ENCODE measurements at regions not wholly inside any gene's neighbourhood (a gene's known extent, or its start where the extent isn't known, plus 50 kb on each side); places are given as distances from the start of the nearest gene placed in this dataset.
"Not testable (repeated sequence)": the region's sequence is repeated elsewhere in the genome, so short reads cannot be mapped to it uniquely, and the experiment has no call there.

DNA sequence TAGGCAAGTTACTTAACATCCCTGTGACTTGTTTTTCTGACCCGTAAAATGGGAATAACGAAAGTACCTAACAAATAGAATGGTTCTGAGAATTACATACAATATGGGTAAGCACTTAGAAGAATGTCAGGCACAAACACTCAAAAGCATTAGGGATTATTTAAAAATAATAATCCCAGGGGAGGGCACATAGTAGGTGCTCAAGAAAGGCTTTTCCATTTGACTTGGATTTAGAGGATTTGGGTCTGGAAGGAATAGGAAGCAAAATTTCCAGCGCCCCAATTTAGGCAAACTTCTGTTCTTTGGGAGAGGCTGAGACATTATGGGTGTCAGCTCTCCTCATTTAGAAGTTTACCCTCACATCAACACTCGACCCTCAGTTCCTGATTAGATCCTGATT, 115.5 kb downstream of the SYF2 start:
- H2BK15ac ChIP-seq (ENCODE audit: low read depth, low read length): no peak overlapping the region
- POLR2A ChIA-PET (ENCODE audit: unreplicated experiment): no interaction called here
- no peak overlapping the region for H3K23ac ChIP-seq (ENCODE audit: low read depth, low read length)
- H2BK5ac ChIP-seq (ENCODE audit: low read depth, low read length, poor library complexity, severe bottlenecking): no peak overlapping the region
- intact Hi-C loops (cut with micrococcal nuclease): no loop called here
- no peak for ATAC-seq (ENCODE audit: low read depth)
- H3K4me1 ChIP-seq (ENCODE audit: control insufficient read depth, insufficient read depth, low read length): no peaks in the 10 kb centered on the region
- dilution Hi-C loops (cut with HindIII; ENCODE audit: low sequenced_read_pairs, unreplicated experiment): no loop called here
- no peak overlapping the region for H2BK20ac ChIP-seq (ENCODE audit: low read depth, low read length)
- H3K56ac ChIP-seq (ENCODE audit: extremely low read depth, insufficient read depth, low read length): no peak overlapping the region
- no peak for DNase-seq
- no peak overlapping the region for H3K18ac ChIP-seq (ENCODE audit: low read depth, low read length)
- H2BK120ac ChIP-seq (ENCODE audit: low read depth, low read length): no peak overlapping the region
- no peak overlapping the region for H3K14ac ChIP-seq (replicated peaks; ENCODE audit: low read depth, low read length)
- WGBS, 2 experiments (ENCODE audit: extremely low coverage in 2 of 2, insufficient read length in 1 of 2): no CpG with 5 or more reads among the region's 4 CpGs
- H4K8ac ChIP-seq (ENCODE audit: low read depth in 2 of 2, low read length in 2 of 2): no peak overlapping the region
- H4K5ac ChIP-seq (ENCODE audit: low read depth, low read length): no peak overlapping the region
- H4K20me1 ChIP-seq (ENCODE audit: insufficient read depth, low read length): no peaks in the 10 kb centered on the region
- H3K9me3 ChIP-seq (ENCODE audit: control insufficient read depth, insufficient read depth, low read length): peaks cover 7% of the 10 kb centered on the region
- CTCF ChIA-PET: no interaction called here
- H3K4ac ChIP-seq (ENCODE audit: low read depth, low read length): no peak overlapping the region
- no peak overlapping the region for H2AK5ac ChIP-seq (ENCODE audit: low read depth, low read length)
- no peaks in the 10 kb centered on the region for H3K36me3 ChIP-seq (ENCODE audit: control insufficient read depth, insufficient read depth, low read length)
- in situ Hi-C loops (cut with MboI; ENCODE audit: low sequenced_read_pairs): no loop called here
- no peak overlapping the region for H3K4me3 ChIP-seq (ENCODE audit: insufficient read depth, low read depth, low read length)
- no peak overlapping the region for H2AK9ac ChIP-seq (replicated peaks; ENCODE audit: low read depth, low read length, poor library complexity)
- peaks cover 49% of the 10 kb centered on the region for H3K27me3 ChIP-seq (ENCODE audit: control insufficient read depth, insufficient read depth, low read length)
- no peaks in the 10 kb centered on the region for H3K9me1 ChIP-seq (ENCODE audit: insufficient read depth, low read length)
- no peak overlapping the region for H3K27ac ChIP-seq (ENCODE audit: insufficient read depth, low read length)
- no peak overlapping the region for H4K91ac ChIP-seq (ENCODE audit: insufficient read depth, low read depth, low read length)
- no TSS peak for BruUV-seq (replicated peaks)
- H2AFZ ChIP-seq (replicated peaks; ENCODE audit: low read length, poor library complexity): no peak overlapping the region
- TF ChIP-seq RFX5 (IDR thresholded peaks at IDR 0.05; ENCODE audit: low read depth, low read length): no peak
- TF ChIP-seq, protein P1, sequence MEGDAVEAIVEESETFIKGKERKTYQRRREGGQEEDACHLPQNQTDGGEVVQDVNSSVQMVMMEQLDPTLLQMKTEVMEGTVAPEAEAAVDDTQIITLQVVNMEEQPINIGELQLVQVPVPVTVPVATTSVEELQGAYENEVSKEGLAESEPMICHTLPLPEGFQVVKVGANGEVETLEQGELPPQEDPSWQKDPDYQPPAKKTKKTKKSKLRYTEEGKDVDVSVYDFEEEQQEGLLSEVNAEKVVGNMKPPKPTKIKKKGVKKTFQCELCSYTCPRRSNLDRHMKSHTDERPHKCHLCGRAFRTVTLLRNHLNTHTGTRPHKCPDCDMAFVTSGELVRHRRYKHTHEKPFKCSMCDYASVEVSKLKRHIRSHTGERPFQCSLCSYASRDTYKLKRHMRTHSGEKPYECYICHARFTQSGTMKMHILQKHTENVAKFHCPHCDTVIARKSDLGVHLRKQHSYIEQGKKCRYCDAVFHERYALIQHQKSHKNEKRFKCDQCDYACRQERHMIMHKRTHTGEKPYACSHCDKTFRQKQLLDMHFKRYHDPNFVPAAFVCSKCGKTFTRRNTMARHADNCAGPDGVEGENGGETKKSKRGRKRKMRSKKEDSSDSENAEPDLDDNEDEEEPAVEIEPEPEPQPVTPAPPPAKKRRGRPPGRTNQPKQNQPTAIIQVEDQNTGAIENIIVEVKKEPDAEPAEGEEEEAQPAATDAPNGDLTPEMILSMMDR (conservative IDR thresholded peaks at IDR 0.05; ENCODE audit: low read depth, low read length): no peak
- no peak overlapping the region for H3K4me2 ChIP-seq (ENCODE audit: low read depth, low read length)
- no peak overlapping the region for H3K9ac ChIP-seq (ENCODE audit: low read depth, low read length)
- H3K79me1 ChIP-seq (ENCODE audit: low read depth in 1 of 2, low read length in 2 of 2): no peaks in the 10 kb centered on the region

DNA sequence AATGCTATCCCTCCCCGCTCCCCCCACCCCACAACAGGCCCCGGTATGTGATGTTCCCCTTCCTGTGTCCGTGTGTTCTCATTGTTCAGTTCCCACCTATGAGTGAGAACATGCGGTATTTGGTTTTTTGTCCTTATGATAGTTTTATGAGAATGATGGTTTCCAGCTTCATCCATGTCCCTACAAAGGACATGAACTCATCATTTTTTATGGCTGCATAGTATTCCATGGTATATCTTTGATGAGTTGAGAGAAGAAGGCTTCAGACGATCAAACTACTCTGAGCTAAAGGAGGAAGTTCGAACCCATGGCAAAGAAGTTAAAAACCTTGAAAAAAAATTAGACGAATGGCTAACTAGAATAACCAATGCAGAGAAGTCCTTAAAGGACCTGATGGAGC, 116.2 kb downstream of the SYF2 start:
- H2BK120ac ChIP-seq (ENCODE audit: low read depth, low read length); H3K79me1 ChIP-seq (ENCODE audit: low read depth in 1 of 2, low read length in 2 of 2); H4K91ac ChIP-seq (ENCODE audit: insufficient read depth, low read depth, low read length); H3K36me3 ChIP-seq (ENCODE audit: control insufficient read depth, insufficient read depth, low read length); H3K4me3 ChIP-seq (ENCODE audit: insufficient read depth, low read depth, low read length); H3K56ac ChIP-seq (ENCODE audit: extremely low read depth, insufficient read depth, low read length); H2AK5ac ChIP-seq (ENCODE audit: low read depth, low read length); H3K23ac ChIP-seq (ENCODE audit: low read depth, low read length); intact Hi-C loops (cut with micrococcal nuclease); H3K9ac ChIP-seq (ENCODE audit: low read depth, low read length); H3K4ac ChIP-seq (ENCODE audit: low read depth, low read length); H4K5ac ChIP-seq (ENCODE audit: low read depth, low read length); H3K9me3 ChIP-seq (ENCODE audit: control insufficient read depth, insufficient read depth, low read length); H2AK9ac ChIP-seq (replicated peaks; ENCODE audit: low read depth, low read length, poor library complexity); H3K9me1 ChIP-seq (ENCODE audit: insufficient read depth, low read length); BruUV-seq (replicated peaks); H2AFZ ChIP-seq (replicated peaks; ENCODE audit: low read length, poor library complexity); POLR2A ChIA-PET (ENCODE audit: unreplicated experiment); H4K8ac ChIP-seq (ENCODE audit: low read depth in 2 of 2, low read length in 2 of 2); H4K20me1 ChIP-seq (ENCODE audit: insufficient read depth, low read length); DNase-seq; H3K27ac ChIP-seq (ENCODE audit: insufficient read depth, low read length); CTCF ChIA-PET; H2BK15ac ChIP-seq (ENCODE audit: low read depth, low read length); H3K4me2 ChIP-seq (ENCODE audit: low read depth, low read length); H2BK20ac ChIP-seq (ENCODE audit: low read depth, low read length); ATAC-seq (ENCODE audit: low read depth); H3K18ac ChIP-seq (ENCODE audit: low read depth, low read length); H2BK5ac ChIP-seq (ENCODE audit: low read depth, low read length, poor library complexity, severe bottlenecking); dilution Hi-C loops (cut with HindIII; ENCODE audit: low sequenced_read_pairs, unreplicated experiment); in situ Hi-C loops (cut with MboI; ENCODE audit: low sequenced_read_pairs); H3K4me1 ChIP-seq (ENCODE audit: control insufficient read depth, insufficient read depth, low read length); H3K14ac ChIP-seq (replicated peaks; ENCODE audit: low read depth, low read length): not testable (repeated sequence)
- peaks cover 54% of the 10 kb centered on the region for H3K27me3 ChIP-seq (ENCODE audit: control insufficient read depth, insufficient read depth, low read length)
- WGBS, 2 experiments (ENCODE audit: extremely low coverage in 2 of 2, insufficient read length in 1 of 2): no CpG with 5 or more reads among the region's 7 CpGs

Data from IMR-90 (cell line).